ENCODE measurements at regions not wholly inside any gene's neighbourhood (a gene's known extent, or its start where the extent isn't known, plus 50 kb on each side); places are given as distances from the start of the nearest gene placed in this dataset.
"Not testable (repeated sequence)": the region's sequence is repeated elsewhere in the genome, so short reads cannot be mapped to it uniquely, and the experiment has no call there.

DNA sequence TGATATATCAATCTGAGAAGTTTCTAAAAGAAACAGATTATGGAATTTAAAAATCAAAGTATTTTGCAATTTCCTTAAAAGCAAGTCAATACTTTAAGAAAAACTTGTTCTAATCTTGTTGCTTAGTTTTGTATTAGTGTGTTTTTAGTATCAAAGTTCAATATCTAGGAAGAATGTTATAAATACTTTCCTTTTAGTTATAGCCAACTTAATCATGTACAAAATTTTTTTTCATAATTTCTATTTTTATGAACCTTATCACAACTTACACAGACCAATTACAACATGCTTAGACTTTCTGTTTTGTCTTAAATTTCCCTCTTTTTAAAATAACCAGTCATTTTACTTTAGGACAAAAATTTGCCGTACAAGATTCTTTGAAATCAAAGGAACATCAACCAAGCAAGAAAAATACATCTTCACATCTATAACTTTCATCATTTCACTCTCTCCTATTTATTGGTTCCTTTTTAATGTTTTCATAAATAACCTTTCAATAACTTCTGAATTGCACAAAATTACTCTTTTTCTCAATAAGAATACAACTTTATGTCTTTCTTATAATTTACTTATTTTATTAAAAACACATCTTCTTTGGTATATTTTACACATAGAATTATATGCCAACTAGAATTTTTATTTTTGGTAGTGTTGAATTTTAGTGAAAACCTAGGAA, 308.2 kb upstream of the GLI3 start:
- TF ChIP-seq, protein P1, sequence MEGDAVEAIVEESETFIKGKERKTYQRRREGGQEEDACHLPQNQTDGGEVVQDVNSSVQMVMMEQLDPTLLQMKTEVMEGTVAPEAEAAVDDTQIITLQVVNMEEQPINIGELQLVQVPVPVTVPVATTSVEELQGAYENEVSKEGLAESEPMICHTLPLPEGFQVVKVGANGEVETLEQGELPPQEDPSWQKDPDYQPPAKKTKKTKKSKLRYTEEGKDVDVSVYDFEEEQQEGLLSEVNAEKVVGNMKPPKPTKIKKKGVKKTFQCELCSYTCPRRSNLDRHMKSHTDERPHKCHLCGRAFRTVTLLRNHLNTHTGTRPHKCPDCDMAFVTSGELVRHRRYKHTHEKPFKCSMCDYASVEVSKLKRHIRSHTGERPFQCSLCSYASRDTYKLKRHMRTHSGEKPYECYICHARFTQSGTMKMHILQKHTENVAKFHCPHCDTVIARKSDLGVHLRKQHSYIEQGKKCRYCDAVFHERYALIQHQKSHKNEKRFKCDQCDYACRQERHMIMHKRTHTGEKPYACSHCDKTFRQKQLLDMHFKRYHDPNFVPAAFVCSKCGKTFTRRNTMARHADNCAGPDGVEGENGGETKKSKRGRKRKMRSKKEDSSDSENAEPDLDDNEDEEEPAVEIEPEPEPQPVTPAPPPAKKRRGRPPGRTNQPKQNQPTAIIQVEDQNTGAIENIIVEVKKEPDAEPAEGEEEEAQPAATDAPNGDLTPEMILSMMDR (IDR thresholded peaks at IDR 0.05; ENCODE audit: borderline replicate concordance, insufficient read depth, low read depth, low read length) = no peak
- no peak overlapping the region for H3K4me3 ChIP-seq (ENCODE audit: low read depth, low read length)

DNA sequence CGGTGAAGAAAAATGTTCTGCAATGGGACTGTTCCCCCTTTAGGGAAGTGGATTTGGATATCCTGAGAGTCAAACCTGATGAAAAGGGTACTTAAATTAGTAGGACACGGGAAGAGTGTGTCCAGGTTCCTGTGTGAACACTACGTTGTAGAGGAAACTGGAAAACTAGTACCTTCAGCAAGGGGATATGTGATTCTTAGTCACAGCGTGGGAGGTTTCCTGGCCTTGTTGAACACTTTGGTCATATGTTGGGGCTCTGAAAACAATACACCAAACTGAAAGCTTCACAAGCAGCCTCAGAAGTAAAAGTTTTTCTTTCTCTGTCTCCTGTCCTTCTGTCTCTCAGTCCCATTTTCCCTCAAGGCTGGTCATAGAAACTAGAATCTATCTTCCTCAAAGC, 306.9 kb upstream of the GLI3 start:
- TF ChIP-seq, protein P1 (IDR thresholded peaks at IDR 0.05; ENCODE audit: borderline replicate concordance, insufficient read depth, low read depth, low read length) = no peak
- H3K4me3 ChIP-seq (ENCODE audit: low read depth, low read length) = no peak overlapping the region

DNA sequence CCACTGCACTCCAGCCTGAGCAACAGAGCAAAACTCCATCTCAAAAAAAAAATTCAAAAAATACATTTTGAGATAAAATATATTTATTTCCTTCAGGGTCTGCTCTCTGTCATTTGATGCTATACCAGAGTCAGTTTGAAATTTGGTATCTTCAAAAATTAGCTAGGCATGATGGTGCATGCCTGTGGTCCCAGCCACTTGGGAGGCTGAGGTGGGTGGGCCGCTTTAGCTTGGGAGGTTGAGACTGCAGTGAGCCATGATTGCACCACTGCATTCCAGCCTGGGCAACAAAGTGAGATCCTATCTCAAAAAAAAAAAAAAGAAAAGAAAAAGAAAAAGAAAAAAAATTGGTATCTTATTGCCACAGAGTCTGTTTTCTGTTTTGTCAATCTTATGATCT, 305.4 kb upstream of the GLI3 start:
- H3K4me3 ChIP-seq (ENCODE audit: low read depth, low read length) = not testable (repeated sequence)

DNA sequence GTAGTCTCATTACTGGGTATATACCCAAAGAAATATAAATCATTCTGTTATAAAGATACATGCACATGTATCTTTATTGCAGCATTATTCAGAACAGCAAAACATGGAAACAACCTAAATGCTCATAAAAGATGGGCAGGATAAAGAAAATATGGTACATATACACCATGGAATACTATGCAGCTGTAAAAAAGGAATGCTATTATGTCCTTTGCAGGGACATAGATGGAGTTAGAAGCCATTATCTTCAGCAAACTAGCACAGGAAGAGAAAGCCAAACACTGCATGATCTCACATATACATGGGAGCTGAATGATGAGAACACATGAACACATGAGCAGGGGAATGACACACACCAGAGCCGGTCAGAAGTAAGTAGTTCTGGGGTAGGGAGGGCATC, 297.4 kb upstream of the GLI3 start:
- TF ChIP-seq, protein P1 (IDR thresholded peaks at IDR 0.05; ENCODE audit: borderline replicate concordance, insufficient read depth, low read depth, low read length) = no peak
- H3K4me3 ChIP-seq (ENCODE audit: low read depth, low read length) = no peak overlapping the region

DNA sequence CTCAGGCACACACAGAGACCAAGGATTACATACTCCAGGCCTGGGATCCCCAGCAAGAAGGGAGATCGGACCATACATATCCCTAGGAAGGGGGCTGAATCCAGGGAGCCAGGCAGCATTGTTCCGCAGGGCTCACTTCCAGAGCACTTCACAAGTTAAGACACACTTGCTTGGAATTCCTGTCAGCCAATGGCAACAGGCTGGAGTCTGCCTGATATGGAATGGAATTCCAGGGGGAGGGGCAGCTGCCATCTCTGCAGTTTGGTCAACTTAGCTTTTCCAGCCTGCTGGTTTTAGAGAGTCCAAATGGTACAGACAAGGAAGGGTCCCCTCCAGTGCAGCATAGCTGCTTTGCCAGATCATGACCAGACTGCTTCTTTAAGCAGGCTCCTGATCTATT, 290.0 kb upstream of the GLI3 start:
- TF ChIP-seq, protein P1 (IDR thresholded peaks at IDR 0.05; ENCODE audit: borderline replicate concordance, insufficient read depth, low read depth, low read length) = no peak
- no peak overlapping the region for H3K4me3 ChIP-seq (ENCODE audit: low read depth, low read length)

DNA sequence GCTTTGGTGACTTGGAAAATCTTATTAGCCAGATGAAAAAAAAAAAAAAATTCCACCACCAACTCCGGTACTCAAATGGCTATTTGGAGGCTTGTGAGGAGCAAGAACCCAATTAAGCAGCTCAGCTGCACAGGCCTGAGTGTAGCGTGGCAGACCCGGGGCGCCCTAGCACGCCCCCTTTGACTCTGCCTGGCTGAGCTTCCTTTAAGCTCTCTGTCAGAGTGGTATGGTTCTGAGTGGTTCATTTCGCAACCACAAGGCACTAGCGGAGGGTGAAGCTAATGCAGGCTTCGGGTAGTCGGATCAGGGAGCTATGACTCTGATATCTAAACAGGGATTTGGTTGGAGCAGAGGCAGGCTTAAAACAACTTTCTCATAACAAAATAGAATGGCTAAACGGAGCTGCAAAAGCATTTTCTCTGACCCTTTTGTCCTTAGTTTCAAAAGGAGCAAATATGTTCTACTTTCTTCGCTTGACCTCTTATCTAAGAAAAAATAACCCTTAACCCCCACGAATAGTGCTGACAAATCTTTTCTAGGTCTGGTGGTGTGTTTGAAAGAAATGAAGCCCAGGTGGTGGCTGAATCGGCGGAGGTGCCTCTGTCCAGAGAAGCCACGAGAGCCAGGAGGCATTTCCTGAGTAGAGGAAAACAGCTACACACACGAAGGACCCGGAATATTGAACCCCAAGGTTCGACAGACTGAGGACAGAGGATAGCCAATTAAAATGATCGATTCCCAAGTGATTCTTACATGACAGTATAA, 285.4 kb upstream of the GLI3 start:
- TF ChIP-seq, protein P1 (IDR thresholded peaks at IDR 0.05; ENCODE audit: borderline replicate concordance, insufficient read depth, low read depth, low read length) = no peak
- no peak overlapping the region for H3K4me3 ChIP-seq (ENCODE audit: low read depth, low read length)

DNA sequence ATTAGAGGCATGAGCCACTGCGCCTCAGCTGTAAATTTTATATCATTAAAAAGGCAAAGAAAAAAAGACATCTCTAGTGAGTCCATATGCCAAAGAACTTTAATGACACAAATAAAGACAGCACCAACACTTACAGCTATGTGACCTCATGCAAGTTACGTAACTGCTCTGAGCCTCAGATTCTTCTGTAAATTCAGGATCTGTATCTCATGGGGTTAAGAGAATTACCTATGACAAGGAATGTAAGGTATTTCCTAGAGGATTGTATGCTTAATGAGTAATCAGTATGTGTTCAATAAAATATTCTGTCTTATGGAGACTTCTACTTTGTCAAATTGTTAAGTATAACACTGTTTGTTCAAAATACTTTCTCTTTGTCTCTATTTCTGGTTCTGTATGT, 274.0 kb upstream of the GLI3 start:
- no peak overlapping the region for H3K4me3 ChIP-seq (ENCODE audit: low read depth, low read length)
- TF ChIP-seq, protein P1 (IDR thresholded peaks at IDR 0.05; ENCODE audit: borderline replicate concordance, insufficient read depth, low read depth, low read length) = no peak

Data from GM12875 (cell line).